Sigmoid colon (tissue), 4 donors: ENCODE measurements at regions not wholly inside any gene's neighbourhood (a gene's known extent, or its start where the extent isn't known, plus 50 kb on each side); places are given as distances from the start of the nearest gene placed in this dataset.

ENCODE experiments used
- CTCF ChIP-seq, 4 experiments: fragments of 450-650 bp in 3 of 4; fragments of 200-600 bp in 1 of 4; IDR thresholded peaks; one replicate each; pipeline ENCODE4 v1.5.1; 2016 to 2019; ENCODE audit warnings: antibody characterized with exemption in 4 of 4, mild to moderate bottlenecking in 3 of 4, moderate library complexity in 2 of 4
- EP300 ChIP-seq, 4 donors: sonication (generic); formaldehyde crosslinking; IDR thresholded peaks; one replicate each; pipeline ENCODE4 v1.6.1; 2017; ENCODE audit warnings: antibody characterized with exemption in 4 of 4
- POLR2A ChIP-seq, 2 donors: fragments of 450-650 bp; IDR thresholded peaks; one replicate each; pipeline ENCODE4 v1.6.1; 2016; ENCODE audit warnings: antibody characterized with exemption in 2 of 2, mild to moderate bottlenecking in 2 of 2, moderate library complexity in 2 of 2

GRCh38 chr3:194944526-194944925 lies 258.8 kb downstream of the FAM43A start:
- TF ChIP-seq EP300 (IDR thresholded peaks at IDR 0.05): no peak
- no peak for TF ChIP-seq POLR2A (IDR thresholded peaks at IDR 0.05)
- no peak for TF ChIP-seq CTCF (IDR thresholded peaks at IDR 0.05)
